ENCODE measurements at regions not wholly inside any gene's neighbourhood (a gene's known extent, or its start where the extent isn't known, plus 50 kb on each side); places are given as distances from the start of the nearest gene placed in this dataset.
"Not testable (repeated sequence)": the region's sequence is repeated elsewhere in the genome, so short reads cannot be mapped to it uniquely, and the experiment has no call there.

DNA sequence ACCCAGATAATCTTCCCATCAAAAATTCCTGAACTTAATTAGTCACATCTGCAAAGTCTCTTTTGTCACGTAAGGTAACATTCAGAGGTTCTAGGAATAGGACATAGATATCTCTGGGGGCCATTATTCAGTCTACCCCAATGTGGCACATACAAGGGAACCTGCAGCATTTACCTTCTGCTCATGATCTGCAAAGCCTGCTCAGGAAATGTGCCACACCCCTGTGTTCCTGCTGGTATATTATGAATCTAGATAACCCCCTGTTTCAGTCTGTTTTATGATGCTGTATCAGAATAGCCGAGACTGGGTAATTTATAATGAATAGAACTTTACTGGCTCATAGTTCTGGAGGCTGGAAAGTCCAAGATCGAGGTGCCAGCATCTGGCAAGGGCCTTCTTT lies 103.5 kb downstream of the ARL4C start:
- no peaks in the 10 kb centered on the region for H3K36me3 Mint-ChIP-seq
- no peaks in the 10 kb centered on the region for H3K27me3 Mint-ChIP-seq
- H3K27ac Mint-ChIP-seq = peak overlapping the region; percentile 94
- peak overlapping the region; percentile 63 for H3K4me3 Mint-ChIP-seq
- H3K9me3 Mint-ChIP-seq = no peaks in the 10 kb centered on the region
- H3K4me1 Mint-ChIP-seq = peaks cover 74% of the 10 kb centered on the region

DNA sequence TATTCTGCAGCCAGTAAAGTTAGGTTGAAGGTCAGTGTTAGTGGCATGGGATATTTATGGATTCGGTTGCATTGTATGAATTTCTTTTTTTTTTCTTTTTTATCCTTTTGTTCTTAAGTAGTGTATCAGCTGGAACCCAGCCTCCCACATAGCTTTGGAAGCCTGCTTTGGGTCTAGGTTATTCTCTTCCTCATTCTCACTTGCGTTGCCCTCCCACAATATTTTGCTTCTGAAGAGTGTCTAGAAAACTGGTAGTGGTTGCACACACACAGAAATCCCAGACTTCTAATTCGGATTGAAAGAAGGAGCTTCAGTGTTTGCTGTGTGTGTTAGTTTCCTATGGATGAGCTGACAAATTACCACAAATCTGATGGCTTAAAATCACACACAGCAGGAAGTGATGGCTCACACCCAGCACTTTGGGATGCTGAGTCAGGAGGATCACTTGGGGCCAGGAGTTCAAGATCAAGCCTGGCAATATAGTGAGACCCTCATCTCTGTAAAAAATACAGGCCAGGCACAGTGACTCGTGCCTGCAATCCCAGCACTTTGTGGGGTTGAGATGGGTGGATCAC lies 104.8 kb downstream of the ARL4C start:
- Mint-ChIP-seq H3K4me3 (peak overlapping the region; percentile 16), H3K4me1 (peaks cover 75% of the 10 kb centered on the region), H3K36me3 (no peaks in the 10 kb centered on the region), H3K27me3 (no peaks in the 10 kb centered on the region), H3K9me3 (no peaks in the 10 kb centered on the region), H3K27ac (peak overlapping the region; percentile 64)

DNA sequence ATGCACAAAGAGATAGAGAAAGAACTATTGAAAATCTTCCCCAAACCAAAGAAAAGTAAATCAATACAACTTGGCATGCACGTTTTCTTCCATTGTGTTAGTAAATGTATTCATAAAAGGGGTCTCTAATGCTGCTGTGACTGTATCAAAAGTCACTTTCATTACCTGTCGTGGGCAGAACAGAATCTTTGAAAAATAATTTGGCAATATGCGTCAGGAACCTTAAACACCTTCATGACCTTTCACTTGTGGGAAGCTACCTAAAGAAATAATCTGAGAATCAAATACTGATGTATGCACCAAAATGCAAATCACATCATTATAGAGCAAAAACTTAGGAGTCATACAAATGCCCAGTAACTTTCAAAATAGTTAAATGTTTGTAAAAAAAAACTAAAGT lies 105.3 kb downstream of the ARL4C start:
- no peaks in the 10 kb centered on the region for H3K27me3 Mint-ChIP-seq
- H3K27ac Mint-ChIP-seq = peak overlapping the region; percentile 64
- H3K4me1 Mint-ChIP-seq = peaks cover 75% of the 10 kb centered on the region
- peak overlapping the region; percentile 12 for H3K4me3 Mint-ChIP-seq
- no peaks in the 10 kb centered on the region for H3K36me3 Mint-ChIP-seq
- no peaks in the 10 kb centered on the region for H3K9me3 Mint-ChIP-seq

DNA sequence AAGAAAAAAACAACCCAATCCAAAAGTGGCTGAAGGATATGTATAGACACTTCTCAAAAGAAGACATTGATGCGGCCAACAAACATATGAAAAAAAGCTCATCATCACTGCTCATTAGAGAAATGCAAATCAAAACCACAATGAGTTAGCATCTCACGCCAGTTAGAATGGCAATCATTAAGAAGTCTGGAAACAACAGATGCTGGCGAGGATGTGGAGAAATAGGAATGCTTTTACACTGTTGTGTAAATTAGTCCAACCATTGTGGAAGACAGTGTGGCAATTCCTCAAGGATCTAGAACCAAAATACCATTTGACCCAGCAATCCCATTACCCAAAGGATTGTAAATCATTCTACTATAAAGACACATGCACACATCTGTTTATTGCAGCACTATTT lies 107.2 kb downstream of the ARL4C start:
- peak overlapping the region; percentile 8 for H3K27ac Mint-ChIP-seq
- not testable (repeated sequence) for H3K4me3 Mint-ChIP-seq, H3K27me3 Mint-ChIP-seq, H3K9me3 Mint-ChIP-seq, H3K36me3 Mint-ChIP-seq
- peaks cover 59% of the 10 kb centered on the region for H3K4me1 Mint-ChIP-seq

DNA sequence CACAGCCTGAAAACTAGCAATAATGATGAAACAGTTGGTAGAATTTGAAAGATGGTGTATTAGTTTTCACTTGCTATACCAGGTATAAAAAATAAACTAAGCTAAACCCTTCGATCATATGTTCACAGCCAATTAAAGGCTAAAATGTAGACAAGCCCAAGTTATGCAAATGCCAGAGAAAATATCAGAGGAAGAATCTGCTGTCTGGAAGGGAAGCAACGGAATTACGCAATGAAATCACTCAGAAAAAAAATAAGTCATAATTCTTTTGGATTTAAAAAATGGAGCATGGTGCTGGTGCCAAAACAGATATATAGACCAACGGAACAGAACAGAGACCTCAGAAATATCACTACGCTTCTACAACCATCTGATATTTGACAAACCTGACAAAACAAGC lies 108.3 kb downstream of the ARL4C start:
- Mint-ChIP-seq H3K4me3 (no peak overlapping the region), H3K9me3 (no peaks in the 10 kb centered on the region), H3K27me3 (no peaks in the 10 kb centered on the region), H3K36me3 (peaks cover 1% of the 10 kb centered on the region), H3K4me1 (peaks cover 51% of the 10 kb centered on the region), H3K27ac (no peak overlapping the region)

DNA sequence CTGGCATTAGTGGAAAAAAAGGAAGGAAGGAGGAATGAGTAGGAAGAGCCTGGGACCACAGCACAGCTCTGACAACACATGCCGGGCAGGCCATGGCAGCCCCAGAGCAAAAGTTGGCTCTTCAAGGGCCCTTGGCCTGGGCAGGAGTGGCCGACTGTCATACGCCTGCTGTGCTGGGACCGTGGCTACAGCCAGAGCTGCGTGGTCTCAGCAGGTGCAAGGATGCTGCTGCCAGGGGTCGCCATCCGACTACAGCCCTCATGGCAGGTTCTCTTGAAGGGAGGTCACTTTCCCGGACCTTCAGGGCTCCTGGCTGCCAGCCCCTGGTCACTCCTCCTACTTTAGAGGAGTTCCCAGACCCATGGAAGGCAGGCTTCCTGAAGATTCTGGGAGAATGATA lies 109.9 kb downstream of the ARL4C start:
- Mint-ChIP-seq H3K36me3 (peaks cover 1% of the 10 kb centered on the region), H3K9me3 (no peaks in the 10 kb centered on the region), H3K4me1 (peaks cover 35% of the 10 kb centered on the region), H3K27me3 (no peaks in the 10 kb centered on the region), H3K4me3 (no peak overlapping the region), H3K27ac (peak overlapping the region; percentile 38)

DNA sequence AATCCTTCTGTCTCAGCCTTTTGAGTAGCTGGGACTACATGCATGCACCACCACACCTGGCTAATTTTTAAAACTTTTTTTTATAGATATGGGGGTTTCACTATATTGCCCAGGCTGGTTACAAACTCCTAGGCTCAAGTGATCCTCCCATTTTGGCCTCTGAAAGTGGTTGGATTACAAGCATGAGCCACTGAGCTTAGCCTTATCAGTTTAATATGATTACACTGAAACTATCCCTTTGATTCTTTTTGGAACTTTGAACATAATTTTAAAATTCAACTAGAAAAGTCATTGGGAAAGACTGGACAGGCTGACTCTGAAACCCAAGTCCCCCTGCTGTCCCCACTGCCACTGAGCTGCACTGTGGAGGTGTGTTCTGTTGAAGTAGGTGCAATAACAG lies 114.8 kb downstream of the ARL4C start:
- H3K4me3 Mint-ChIP-seq = no peak overlapping the region
- H3K27me3 Mint-ChIP-seq = no peaks in the 10 kb centered on the region
- peaks cover 18% of the 10 kb centered on the region for H3K4me1 Mint-ChIP-seq
- no peaks in the 10 kb centered on the region for H3K9me3 Mint-ChIP-seq
- peaks cover 1% of the 10 kb centered on the region for H3K36me3 Mint-ChIP-seq
- H3K27ac Mint-ChIP-seq = no peak overlapping the region

DNA sequence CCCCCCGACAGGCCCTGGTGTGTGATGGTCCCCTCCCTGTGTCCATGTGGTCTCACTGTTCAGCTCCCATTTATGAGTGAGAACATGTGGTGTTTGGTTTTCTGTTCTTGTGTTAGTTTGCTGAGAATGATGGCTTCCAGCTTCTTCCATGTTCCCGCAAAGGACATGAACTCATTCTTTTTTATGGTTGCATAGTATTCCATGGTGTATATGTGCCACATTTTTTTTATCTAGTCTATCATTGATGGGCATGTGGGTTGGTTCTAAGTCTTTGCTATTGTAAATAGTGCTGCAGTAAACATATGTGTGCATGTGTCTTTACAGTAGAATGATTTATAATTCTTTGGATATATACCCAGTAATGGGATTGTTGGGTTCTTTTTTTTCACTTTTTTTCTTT lies 117.9 kb downstream of the ARL4C start:
- not testable (repeated sequence) for H3K27ac Mint-ChIP-seq, H3K9me3 Mint-ChIP-seq, H3K27me3 Mint-ChIP-seq, H3K4me3 Mint-ChIP-seq, H3K36me3 Mint-ChIP-seq
- H3K4me1 Mint-ChIP-seq = peaks cover 33% of the 10 kb centered on the region

DNA sequence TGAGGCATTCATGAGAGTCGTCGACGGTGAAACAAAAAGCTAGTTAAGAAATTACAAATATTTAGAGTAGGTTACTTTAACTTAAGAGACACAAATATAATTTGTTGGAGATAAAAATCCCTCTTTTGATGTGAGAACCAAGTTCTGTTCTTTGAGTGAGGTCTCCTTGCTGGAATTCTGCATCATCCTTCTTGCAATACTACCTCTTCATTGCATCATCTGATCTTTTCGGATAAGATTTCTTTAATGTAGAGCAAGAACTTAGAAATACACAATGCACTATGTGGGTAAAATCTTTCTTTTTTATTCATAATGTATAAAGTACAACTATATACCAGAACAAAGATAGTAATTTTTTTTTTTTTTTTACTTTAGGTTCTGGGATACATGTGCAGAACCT lies 118.4 kb downstream of the ARL4C start:
- Mint-ChIP-seq H3K36me3 (no peaks in the 10 kb centered on the region), H3K9me3 (no peaks in the 10 kb centered on the region), H3K4me3 (no peak overlapping the region), H3K27me3 (no peaks in the 10 kb centered on the region), H3K27ac (no peak overlapping the region), H3K4me1 (peaks cover 39% of the 10 kb centered on the region)

DNA sequence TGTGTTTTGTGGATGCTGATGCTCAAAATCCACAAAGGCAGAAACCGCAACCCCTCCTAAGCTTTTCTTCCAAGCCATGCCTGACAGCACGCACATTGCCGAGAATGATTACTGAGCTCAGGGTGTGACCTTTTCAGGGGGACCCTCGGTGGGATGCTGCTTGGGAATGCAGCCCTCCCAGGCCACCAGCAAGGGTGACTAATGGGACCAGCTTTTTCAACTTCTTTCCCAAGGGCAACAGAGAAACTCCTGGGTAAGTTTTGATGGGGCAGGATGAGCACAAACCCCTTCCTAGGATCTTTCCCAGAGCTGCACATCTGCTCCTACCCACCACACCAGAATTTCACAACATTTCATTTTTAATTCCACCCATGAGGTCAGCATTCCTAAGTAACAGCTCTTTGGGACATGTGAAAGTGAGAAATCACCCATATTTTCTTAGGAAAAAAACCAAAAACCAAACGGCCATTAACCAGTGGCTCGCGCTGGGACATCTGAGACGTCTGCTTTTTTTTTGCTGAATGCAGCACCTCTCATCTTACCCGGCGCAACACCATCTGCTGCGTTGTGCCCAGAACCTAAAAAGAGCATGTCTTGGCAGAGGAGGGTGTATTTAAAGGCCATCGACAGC lies 119.0 kb downstream of the ARL4C start:
- Mint-ChIP-seq H3K27ac (no peak overlapping the region), H3K4me1 (peaks cover 44% of the 10 kb centered on the region), H3K36me3 (peaks cover under 1% of the 10 kb centered on the region), H3K9me3 (peaks cover 2% of the 10 kb centered on the region), H3K27me3 (no peaks in the 10 kb centered on the region), H3K4me3 (peak overlapping the region; percentile 15)

DNA sequence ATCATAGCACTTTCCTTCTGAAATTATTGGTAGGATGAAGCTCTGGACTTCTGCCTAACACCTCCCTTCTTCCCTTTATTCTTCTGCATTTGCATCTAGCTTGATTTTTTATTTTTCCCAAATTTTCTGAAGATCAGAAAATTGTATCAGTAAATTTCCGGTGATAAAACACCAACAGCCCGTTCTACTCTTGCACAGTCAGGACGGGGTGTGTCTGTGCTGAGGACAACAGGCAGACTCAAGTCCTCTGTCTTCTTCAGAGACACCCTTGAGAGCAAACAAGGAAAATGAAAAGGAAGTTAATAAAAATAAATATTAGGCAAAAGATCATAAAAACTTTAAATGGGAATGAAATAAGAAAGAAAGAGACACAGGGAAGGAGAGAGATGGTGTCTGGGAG lies 120.7 kb downstream of the ARL4C start:
- peaks cover 61% of the 10 kb centered on the region for H3K4me1 Mint-ChIP-seq
- no peak overlapping the region for H3K27ac Mint-ChIP-seq
- H3K9me3 Mint-ChIP-seq = peaks cover 4% of the 10 kb centered on the region
- no peak overlapping the region for H3K4me3 Mint-ChIP-seq
- no peaks in the 10 kb centered on the region for H3K27me3 Mint-ChIP-seq
- H3K36me3 Mint-ChIP-seq = peaks cover 2% of the 10 kb centered on the region

DNA sequence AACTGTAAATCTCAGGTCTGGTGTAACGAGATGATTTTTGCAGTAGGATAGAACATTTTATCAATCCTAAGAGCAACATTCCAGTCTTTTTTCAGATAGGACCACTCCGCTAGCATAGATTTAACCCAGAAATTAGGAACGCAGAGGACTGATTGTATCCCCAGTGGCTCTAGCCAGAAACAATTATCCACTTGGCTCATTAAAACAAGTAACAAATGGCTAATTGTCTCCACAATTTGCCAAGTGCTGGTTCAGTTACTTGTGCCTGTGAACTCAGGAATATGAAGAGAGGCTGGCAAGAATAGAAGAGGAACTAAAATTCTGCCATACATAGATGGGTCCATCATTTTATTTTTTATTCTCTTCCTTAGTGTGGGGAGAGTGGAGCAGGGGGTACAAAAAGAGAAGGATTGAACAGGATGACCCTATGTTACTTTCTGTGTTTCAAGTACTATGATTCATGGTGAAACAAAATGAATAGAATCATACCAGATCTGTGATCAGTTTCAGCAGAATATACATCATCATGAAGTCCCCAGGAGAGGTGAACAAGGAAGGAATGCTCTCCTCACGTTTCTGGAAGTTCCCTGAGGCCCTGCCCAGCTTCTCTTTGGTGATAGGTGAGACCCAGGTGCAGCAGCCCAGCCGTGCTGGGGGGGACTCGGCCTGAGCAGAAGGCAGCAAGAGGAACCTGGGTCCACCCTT lies 121.6 kb downstream of the ARL4C start:
- Mint-ChIP-seq H3K27me3 (no peaks in the 10 kb centered on the region), H3K4me3 (no peak overlapping the region), H3K9me3 (peaks cover 4% of the 10 kb centered on the region), H3K27ac (peak overlapping the region; percentile 64), H3K4me1 (peaks cover 70% of the 10 kb centered on the region), H3K36me3 (peaks cover 2% of the 10 kb centered on the region)

DNA sequence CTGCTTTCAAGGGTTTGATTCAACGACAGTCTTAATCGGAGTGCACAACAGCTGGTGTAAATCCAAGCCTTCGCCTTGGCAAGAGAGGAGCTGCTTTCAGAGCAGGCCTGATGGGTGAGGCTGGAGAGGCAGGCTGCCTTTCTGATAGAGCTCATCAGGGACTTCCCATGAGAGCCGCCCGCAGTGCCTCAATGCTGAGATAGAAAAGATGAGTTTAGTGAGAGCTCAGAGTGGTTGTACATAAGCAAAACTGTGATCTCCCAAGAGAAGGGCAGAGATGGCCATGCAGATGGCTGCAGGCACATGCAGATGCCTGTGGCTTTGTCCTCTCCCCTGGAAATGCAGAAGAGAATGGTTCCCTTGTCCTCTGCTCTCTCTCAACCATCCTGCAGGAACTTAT lies 122.1 kb downstream of the ARL4C start:
- Mint-ChIP-seq H3K4me1 (peaks cover 74% of the 10 kb centered on the region), H3K27ac (peak overlapping the region; percentile 59)

DNA sequence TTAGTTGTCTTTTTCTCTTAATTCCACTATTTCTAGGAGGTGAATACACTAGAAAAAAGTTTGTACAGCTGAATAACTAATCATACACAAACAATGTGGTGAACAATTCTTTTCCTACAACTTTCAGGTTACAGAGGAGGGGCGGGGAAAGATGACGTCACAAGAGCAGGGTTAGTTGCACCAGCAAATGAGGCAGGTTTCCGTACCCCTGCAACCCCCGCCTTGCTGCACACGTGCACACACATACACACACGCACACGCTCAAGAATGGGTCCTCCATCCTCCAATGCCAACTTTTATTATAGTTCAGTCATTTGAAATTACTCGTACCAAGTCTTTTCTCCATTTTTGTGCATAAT lies 122.8 kb downstream of the ARL4C start:
- Mint-ChIP-seq H3K9me3 (peaks cover 4% of the 10 kb centered on the region), H3K4me3 (no peak overlapping the region), H3K4me1 (peaks cover 77% of the 10 kb centered on the region), H3K27me3 (no peaks in the 10 kb centered on the region), H3K27ac (peak overlapping the region; percentile 59), H3K36me3 (peaks cover 2% of the 10 kb centered on the region)

More for the DNA sequence above, 122.1 kb downstream of the ARL4C start:
- Mint-ChIP-seq H3K27me3 (no peaks in the 10 kb centered on the region), H3K36me3 (peaks cover 2% of the 10 kb centered on the region), H3K9me3 (peaks cover 4% of the 10 kb centered on the region), H3K4me3 (no peak overlapping the region)

DNA sequence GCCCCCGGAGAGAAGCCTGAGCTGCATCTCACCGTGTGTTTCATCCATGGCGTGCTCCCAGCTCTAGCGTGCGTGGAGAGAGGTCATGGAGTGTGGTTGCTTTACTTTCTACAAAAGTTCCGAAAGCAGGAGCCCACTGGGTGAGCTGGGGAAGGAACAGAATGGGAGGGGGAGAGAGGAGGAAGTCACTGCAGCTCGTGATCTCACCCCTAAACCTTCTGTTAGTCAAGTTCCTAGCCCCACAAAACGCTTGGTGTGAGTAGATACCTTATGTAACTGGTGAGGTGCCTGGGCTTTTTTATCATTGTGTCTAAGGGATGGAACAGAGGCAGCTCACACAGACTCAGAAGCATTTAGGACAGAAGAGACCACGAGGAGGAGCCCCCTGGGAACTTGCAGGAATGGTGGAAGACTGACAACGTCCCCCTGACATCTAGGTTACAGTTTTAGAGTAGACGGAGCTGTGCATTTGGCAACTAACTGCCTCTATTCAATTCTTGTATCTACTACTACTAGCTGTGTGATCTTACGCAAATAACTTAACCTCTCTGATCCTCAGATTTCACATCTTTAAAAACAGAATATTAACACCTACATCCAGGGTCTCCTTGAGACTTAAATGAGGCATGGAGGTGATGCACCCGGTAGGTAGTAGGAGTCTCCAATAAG lies 123.3 kb downstream of the ARL4C start:
- peak overlapping the region; percentile 93 for H3K27ac Mint-ChIP-seq
- H3K36me3 Mint-ChIP-seq = peaks cover 2% of the 10 kb centered on the region
- peak overlapping the region; percentile 71 for H3K4me3 Mint-ChIP-seq
- peaks cover 4% of the 10 kb centered on the region for H3K9me3 Mint-ChIP-seq
- H3K27me3 Mint-ChIP-seq = no peaks in the 10 kb centered on the region
- H3K4me1 Mint-ChIP-seq = peaks cover 79% of the 10 kb centered on the region

DNA sequence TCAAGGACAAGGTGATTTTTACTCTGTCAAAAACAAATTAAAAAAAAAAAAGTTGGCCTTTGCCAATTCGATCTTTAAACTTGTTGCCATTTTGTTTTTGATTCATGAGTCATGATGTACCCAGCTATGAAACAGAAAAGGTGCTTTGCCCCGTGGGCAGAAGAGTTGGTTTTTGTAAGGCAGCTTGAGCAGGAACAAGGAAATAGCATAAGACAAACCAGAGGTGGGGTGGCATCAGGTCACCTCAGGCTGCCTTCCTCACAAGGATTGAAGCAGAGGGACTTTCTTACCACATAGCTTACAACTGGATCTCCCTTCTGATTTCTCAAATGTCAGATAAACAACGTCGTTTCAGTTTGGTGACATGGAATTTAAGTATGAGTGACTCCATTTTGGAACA lies 123.8 kb downstream of the ARL4C start:
- no peaks in the 10 kb centered on the region for H3K27me3 Mint-ChIP-seq
- peaks cover 82% of the 10 kb centered on the region for H3K4me1 Mint-ChIP-seq
- H3K27ac Mint-ChIP-seq = peak overlapping the region; percentile 93
- peak overlapping the region; percentile 71 for H3K4me3 Mint-ChIP-seq
- H3K9me3 Mint-ChIP-seq = peaks cover 4% of the 10 kb centered on the region
- H3K36me3 Mint-ChIP-seq = peaks cover 2% of the 10 kb centered on the region

All from activated naive CD4-positive, alpha-beta T cell treated with anti-CD3 and anti-CD28 coated beads, Interleukin-2, amount 50 U/mL, for 24 hours (primary cell).